ENCODE measurements at regions not wholly inside any gene's neighbourhood (a gene's known extent, or its start where the extent isn't known, plus 50 kb on each side); places are given as distances from the start of the nearest gene placed in this dataset.

DNA sequence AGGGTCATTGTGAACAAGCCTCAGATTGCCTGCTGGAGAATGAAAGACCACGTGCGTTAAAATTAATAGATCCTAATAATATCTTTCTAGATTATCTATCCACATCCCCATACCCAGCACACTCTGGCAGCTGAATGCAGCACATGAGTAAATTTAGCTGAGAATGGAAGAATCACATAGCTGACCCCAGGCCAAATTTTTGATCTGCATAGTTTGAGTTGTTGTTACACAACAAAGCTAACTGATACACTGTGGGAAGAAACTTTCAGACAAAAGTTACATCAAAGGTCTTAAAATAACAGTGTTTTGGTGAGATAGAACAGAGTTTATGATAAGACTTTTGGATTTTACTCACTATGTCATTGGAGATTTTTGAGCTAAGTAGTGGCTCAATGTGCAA lies 72.4 kb upstream of the ANXA10 start (continued):
- no peak for TF ChIP-seq GABPA (IDR thresholded peaks at IDR 0.05; ENCODE audit: borderline replicate concordance, insufficient read depth, low read length)
- TF ChIP-seq, protein P1, sequence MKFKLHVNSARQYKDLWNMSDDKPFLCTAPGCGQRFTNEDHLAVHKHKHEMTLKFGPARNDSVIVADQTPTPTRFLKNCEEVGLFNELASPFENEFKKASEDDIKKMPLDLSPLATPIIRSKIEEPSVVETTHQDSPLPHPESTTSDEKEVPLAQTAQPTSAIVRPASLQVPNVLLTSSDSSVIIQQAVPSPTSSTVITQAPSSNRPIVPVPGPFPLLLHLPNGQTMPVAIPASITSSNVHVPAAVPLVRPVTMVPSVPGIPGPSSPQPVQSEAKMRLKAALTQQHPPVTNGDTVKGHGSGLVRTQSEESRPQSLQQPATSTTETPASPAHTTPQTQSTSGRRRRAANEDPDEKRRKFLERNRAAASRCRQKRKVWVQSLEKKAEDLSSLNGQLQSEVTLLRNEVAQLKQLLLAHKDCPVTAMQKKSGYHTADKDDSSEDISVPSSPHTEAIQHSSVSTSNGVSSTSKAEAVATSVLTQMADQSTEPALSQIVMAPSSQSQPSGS (IDR thresholded peaks at IDR 0.05; ENCODE audit: low read length) = no peak
